WTC11 (cell line): ENCODE measurements at regions not wholly inside any gene's neighbourhood (a gene's known extent, or its start where the extent isn't known, plus 50 kb on each side); places are given as distances from the start of the nearest gene placed in this dataset.

ENCODE experiments used
- ATAC-seq: fragments of 200-7000 bp; cut with Tn5 transposase; 2 replicates; pipeline ENCODE4 v1.10.0; 2021; ENCODE audit warnings: mild to moderate bottlenecking, moderate library complexity
- CTCF ChIA-PET: fragments of 300-600 bp; sonication (Branson Sonifier 250); formaldehyde crosslinking; loops from one replicate; lab custom pipeline; 2021; ENCODE audit warnings: antibody characterized with exemption; lab: Charles Lee
- POLR2A ChIA-PET: fragments of 350-600 bp; sonication (Branson Sonifier 250); formaldehyde crosslinking; loops from one replicate; lab custom pipeline; 2021; ENCODE audit warnings: antibody characterized with exemption; lab: Charles Lee
- DNase-seq: peaks from one replicate; pipeline ENCODE4 v3.0.0; 2021; ENCODE audit warnings: low spot score
- H3K27ac Mint-ChIP-seq: 2 replicates; pipeline ENCODE4 v1.8.0; 2021; ENCODE audit warnings: mixed read lengths
- H3K27me3 Mint-ChIP-seq: 2 replicates; pipeline ENCODE4 v1.8.0; 2021; ENCODE audit warnings: low read depth, mild to moderate bottlenecking, moderate library complexity, mixed read lengths
- H3K36me3 Mint-ChIP-seq: 2 replicates; pipeline ENCODE4 v1.8.0; 2021; ENCODE audit warnings: mixed read lengths
- H3K4me1 Mint-ChIP-seq: 2 replicates; pipeline ENCODE4 v1.8.0; 2022; ENCODE audit warnings: mixed read lengths
- H3K4me3 Mint-ChIP-seq: 2 replicates; pipeline ENCODE4 v1.8.0; 2021; ENCODE audit warnings: mild to moderate bottlenecking, moderate library complexity, mixed read lengths
- H3K9me3 Mint-ChIP-seq: 2 replicates; pipeline ENCODE4 v1.8.0; 2021; ENCODE audit warnings: mixed read lengths
- EMX1 ChIP-seq: fragments of 250-450 bp; sonication (Bioruptor Pico); IDR thresholded peaks from 2 replicates; pipeline ENCODE4 v1.8.0; 2021; ENCODE audit warnings: mild to moderate bottlenecking
- FOXK1 ChIP-seq: sonication (generic); formaldehyde crosslinking; IDR thresholded peaks from 2 replicates; pipeline ENCODE4 v1.8.0; 2022; ENCODE audit warnings: mild to moderate bottlenecking, moderate library complexity, missing genetic modification reagents
- GRHL2 ChIP-seq: fragments of 250-450 bp; sonication (Bioruptor Pico); IDR thresholded peaks from 2 replicates; pipeline ENCODE4 v1.8.0; 2022; ENCODE audit warnings: mild to moderate bottlenecking, moderate library complexity; ENCODE audit not compliant: insufficient replicate concordance, severe bottlenecking
- JUN ChIP-seq: sonication (generic); formaldehyde crosslinking; IDR thresholded peaks from 2 replicates; pipeline ENCODE4 v1.8.0; 2023; ENCODE audit warnings: mild to moderate bottlenecking, missing genetic modification reagents
- KAT7 ChIP-seq: sonication (generic); formaldehyde crosslinking; IDR thresholded peaks from 2 replicates; pipeline ENCODE4 v1.8.1; 2023; ENCODE audit warnings: missing genetic modification reagents, mild to moderate bottlenecking, borderline replicate concordance
- MXD4 ChIP-seq: fragments of 250-450 bp; sonication (Bioruptor Pico); IDR thresholded peaks from 2 replicates; pipeline ENCODE4 v1.8.0; 2021; ENCODE audit warnings: mild to moderate bottlenecking, moderate library complexity, borderline replicate concordance
- NFE2L1 ChIP-seq: sonication (generic); formaldehyde crosslinking; IDR thresholded peaks from 2 replicates; pipeline ENCODE4 v1.8.1; 2023; ENCODE audit warnings: missing genetic modification reagents
- STAT6 ChIP-seq: sonication (generic); formaldehyde crosslinking; conservative IDR thresholded peaks from 2 replicates; pipeline ENCODE4 v1.8.1; 2023; ENCODE audit warnings: mild to moderate bottlenecking, low read depth, missing genetic modification reagents, moderate library complexity
- ZNF396 ChIP-seq: fragments of 250-450 bp; sonication (Bioruptor Pico); IDR thresholded peaks from 2 replicates; pipeline ENCODE4 v1.8.0; 2021; ENCODE audit warnings: mild to moderate bottlenecking, moderate library complexity, borderline replicate concordance
- TF ChIP-seq, protein P1 (sequence below): sonication (generic); formaldehyde crosslinking; IDR thresholded peaks from 2 replicates; pipeline ENCODE4 v1.8.0; 2023; ENCODE audit warnings: missing genetic modification reagents, mild to moderate bottlenecking, borderline replicate concordance
- TF ChIP-seq, protein P2 (sequence below): fragments of 250-450 bp; sonication (Bioruptor Pico); conservative IDR thresholded peaks from 2 replicates; pipeline ENCODE4 v1.9.0; 2021; ENCODE audit warnings: mild to moderate bottlenecking
- TF ChIP-seq, protein P3 (sequence below): sonication (generic); formaldehyde crosslinking; IDR thresholded peaks from 2 replicates; pipeline ENCODE4 v1.8.1; 2022; ENCODE audit warnings: low read depth, mild to moderate bottlenecking, moderate library complexity, missing genetic modification reagents, borderline replicate concordance
- TF ChIP-seq, protein P4 (sequence below): fragments of 250-450 bp; sonication (Bioruptor Pico); IDR thresholded peaks from 2 replicates; pipeline ENCODE4 v2.1.2; 2022; ENCODE audit warnings: mild to moderate bottlenecking, moderate library complexity
- TF ChIP-seq, protein P5 (sequence below): sonication (generic); formaldehyde crosslinking; IDR thresholded peaks from 2 replicates; pipeline ENCODE4 v1.8.1; 2022; ENCODE audit warnings: missing genetic modification reagents, borderline replicate concordance
- TF ChIP-seq, protein P6 (sequence below): fragments of 250-450 bp; sonication (Bioruptor Pico); IDR thresholded peaks from 2 replicates; pipeline ENCODE4 v1.8.0; 2021; ENCODE audit warnings: mild to moderate bottlenecking

DNA sequence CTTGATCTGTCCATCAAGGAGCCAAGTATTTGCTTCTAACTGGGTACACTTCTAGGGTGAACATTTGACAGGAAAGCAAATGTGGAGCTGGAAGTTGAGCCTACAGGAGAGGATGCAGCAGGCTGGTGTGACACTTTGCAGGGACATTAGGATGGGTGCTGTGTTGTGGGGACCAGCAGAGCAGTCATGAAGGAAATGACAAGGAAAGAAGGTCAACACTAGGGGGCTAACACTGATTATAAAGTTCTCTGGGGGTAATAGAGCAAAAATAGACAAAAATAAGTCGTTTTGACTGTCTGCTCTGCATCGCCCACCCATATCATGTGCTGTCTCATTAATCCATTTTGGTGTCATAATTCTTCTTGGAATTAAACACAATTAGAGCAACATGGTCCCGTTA lies 652.4 kb downstream of the STK39 start (continued):
- TF ChIP-seq, protein P1, sequence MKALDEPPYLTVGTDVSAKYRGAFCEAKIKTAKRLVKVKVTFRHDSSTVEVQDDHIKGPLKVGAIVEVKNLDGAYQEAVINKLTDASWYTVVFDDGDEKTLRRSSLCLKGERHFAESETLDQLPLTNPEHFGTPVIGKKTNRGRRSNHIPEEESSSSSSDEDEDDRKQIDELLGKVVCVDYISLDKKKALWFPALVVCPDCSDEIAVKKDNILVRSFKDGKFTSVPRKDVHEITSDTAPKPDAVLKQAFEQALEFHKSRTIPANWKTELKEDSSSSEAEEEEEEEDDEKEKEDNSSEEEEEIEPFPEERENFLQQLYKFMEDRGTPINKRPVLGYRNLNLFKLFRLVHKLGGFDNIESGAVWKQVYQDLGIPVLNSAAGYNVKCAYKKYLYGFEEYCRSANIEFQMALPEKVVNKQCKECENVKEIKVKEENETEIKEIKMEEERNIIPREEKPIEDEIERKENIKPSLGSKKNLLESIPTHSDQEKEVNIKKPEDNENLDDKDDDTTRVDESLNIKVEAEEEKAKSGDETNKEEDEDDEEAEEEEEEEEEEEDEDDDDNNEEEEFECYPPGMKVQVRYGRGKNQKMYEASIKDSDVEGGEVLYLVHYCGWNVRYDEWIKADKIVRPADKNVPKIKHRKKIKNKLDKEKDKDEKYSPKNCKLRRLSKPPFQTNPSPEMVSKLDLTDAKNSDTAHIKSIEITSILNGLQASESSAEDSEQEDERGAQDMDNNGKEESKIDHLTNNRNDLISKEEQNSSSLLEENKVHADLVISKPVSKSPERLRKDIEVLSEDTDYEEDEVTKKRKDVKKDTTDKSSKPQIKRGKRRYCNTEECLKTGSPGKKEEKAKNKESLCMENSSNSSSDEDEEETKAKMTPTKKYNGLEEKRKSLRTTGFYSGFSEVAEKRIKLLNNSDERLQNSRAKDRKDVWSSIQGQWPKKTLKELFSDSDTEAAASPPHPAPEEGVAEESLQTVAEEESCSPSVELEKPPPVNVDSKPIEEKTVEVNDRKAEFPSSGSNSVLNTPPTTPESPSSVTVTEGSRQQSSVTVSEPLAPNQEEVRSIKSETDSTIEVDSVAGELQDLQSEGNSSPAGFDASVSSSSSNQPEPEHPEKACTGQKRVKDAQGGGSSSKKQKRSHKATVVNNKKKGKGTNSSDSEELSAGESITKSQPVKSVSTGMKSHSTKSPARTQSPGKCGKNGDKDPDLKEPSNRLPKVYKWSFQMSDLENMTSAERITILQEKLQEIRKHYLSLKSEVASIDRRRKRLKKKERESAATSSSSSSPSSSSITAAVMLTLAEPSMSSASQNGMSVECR (CRISPR knock-in tag): no peak
- TF ChIP-seq, protein P2, sequence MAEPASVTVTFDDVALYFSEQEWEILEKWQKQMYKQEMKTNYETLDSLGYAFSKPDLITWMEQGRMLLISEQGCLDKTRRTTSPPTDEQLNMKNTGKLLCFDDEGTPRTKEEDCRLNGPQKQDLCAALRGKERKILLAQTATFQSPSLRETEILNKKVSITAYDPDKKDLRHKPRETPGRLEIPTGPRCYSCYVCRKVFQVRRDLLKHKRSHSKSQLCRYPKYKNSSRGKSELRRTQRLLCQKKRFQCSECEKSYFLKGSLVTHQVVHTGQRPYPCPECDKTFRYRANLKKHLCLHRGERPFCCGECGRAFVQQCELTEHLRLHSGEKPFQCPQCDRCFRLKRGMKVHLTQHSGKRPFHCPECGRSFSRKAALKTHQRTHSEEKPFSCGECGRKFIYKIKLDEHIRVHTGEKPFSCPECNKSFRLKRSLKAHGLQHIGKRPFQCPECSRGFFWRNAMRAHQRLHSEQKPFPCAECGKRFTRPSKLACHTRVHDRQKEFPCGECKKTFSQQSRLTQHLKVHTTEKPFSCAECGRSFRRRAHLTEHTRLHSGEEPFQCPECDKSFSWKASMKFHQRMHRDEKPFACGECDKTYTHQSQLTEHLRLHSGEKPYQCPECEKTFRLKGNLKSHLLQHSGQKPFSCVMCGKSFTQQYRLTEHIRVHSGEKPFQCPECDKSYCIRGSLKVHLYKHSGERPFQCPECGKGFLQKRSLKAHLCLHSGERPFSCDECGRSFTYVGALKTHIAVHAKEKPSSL: no peak
- no peak for TF ChIP-seq GRHL2 (CRISPR knock-in tag)

DNA sequence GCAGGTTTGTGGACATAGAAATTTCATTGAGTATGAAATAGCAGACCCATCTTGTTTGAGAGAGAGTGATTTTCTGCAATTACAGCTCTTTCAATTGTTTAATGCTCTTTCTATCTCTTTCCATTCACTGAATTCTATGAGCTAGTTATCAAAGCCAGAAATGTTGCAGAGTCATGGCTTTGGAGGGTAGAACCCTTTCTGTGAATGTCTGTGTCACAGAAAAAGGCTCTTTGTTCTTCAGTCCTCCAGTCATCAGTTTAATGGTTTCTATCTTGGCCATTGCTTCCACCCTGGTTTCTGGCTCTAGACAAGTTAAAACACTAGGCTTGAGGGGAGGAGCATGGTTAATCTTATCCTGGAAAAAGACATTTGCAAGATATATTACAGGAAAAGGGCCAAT lies 655.0 kb downstream of the STK39 start:
- ATAC-seq (no peak), DNase-seq (no peak)
- Mint-ChIP-seq H3K36me3 (peaks cover 2% of the 10 kb centered on the region; the same call in 1 of the 2 replicates), H3K27ac (no peak overlapping the region), H3K4me3 (no peak overlapping the region), H3K4me1 (no peaks in the 10 kb centered on the region; the same call in 1 of the 2 replicates), H3K27me3 (no peaks in the 10 kb centered on the region), H3K9me3 (no peaks in the 10 kb centered on the region)
- ChIA-PET POLR2A (no interaction called here), CTCF (no interaction called here)
- TF ChIP-seq, protein P1 (CRISPR knock-in tag): no peak
- TF ChIP-seq, protein P3, sequence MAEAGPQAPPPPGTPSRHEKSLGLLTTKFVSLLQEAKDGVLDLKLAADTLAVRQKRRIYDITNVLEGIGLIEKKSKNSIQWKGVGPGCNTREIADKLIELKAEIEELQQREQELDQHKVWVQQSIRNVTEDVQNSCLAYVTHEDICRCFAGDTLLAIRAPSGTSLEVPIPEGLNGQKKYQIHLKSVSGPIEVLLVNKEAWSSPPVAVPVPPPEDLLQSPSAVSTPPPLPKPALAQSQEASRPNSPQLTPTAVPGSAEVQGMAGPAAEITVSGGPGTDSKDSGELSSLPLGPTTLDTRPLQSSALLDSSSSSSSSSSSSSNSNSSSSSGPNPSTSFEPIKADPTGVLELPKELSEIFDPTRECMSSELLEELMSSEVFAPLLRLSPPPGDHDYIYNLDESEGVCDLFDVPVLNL: no peak
- TF ChIP-seq KAT7 (CRISPR knock-in tag): no peak
- no peak for TF ChIP-seq EMX1
- TF ChIP-seq, protein P4, sequence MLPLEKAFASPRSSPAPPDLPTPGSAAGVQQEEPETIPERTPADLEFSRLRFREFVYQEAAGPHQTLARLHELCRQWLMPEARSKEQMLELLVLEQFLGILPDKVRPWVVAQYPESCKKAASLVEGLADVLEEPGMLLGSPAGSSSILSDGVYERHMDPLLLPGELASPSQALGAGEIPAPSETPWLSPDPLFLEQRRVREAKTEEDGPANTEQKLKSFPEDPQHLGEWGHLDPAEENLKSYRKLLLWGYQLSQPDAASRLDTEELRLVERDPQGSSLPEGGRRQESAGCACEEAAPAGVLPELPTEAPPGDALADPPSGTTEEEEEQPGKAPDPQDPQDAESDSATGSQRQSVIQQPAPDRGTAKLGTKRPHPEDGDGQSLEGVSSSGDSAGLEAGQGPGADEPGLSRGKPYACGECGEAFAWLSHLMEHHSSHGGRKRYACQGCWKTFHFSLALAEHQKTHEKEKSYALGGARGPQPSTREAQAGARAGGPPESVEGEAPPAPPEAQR (CRISPR knock-in tag): no peak
- TF ChIP-seq, protein P5, sequence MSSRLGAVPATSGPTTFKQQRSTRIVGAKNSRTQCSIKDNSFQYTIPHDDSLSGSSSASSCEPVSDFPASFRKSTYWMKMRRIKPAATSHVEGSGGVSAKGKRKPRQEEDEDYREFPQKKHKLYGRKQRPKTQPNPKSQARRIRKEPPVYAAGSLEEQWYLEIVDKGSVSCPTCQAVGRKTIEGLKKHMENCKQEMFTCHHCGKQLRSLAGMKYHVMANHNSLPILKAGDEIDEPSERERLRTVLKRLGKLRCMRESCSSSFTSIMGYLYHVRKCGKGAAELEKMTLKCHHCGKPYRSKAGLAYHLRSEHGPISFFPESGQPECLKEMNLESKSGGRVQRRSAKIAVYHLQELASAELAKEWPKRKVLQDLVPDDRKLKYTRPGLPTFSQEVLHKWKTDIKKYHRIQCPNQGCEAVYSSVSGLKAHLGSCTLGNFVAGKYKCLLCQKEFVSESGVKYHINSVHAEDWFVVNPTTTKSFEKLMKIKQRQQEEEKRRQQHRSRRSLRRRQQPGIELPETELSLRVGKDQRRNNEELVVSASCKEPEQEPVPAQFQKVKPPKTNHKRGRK (CRISPR knock-in tag): no peak
- TF ChIP-seq FOXK1 (CRISPR knock-in tag): no peak
- no peak for TF ChIP-seq JUN
- TF ChIP-seq ZNF396 (CRISPR knock-in tag): no peak
- no peak for TF ChIP-seq NFE2L1 (CRISPR knock-in tag)
- no peak for TF ChIP-seq STAT6
- no peak for TF ChIP-seq MXD4 (CRISPR knock-in tag)
- TF ChIP-seq, protein P6, sequence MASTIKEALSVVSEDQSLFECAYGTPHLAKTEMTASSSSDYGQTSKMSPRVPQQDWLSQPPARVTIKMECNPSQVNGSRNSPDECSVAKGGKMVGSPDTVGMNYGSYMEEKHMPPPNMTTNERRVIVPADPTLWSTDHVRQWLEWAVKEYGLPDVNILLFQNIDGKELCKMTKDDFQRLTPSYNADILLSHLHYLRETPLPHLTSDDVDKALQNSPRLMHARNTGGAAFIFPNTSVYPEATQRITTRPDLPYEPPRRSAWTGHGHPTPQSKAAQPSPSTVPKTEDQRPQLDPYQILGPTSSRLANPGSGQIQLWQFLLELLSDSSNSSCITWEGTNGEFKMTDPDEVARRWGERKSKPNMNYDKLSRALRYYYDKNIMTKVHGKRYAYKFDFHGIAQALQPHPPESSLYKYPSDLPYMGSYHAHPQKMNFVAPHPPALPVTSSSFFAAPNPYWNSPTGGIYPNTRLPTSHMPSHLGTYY: no peak
